SK-N-SH (cell line): ENCODE measurements at regions not wholly inside any gene's neighbourhood (a gene's known extent, or its start where the extent isn't known, plus 50 kb on each side); places are given as distances from the start of the nearest gene placed in this dataset.

Experiments used
- CTCF ChIP-seq: fragments of 200-600 bp; sonication (generic); IDR thresholded peaks from 2 replicates; pipeline ENCODE4 v1.6.1; 2017; ENCODE audit warnings: antibody characterized with exemption, mild to moderate bottlenecking, moderate library complexity
- EP300 ChIP-seq, 2 experiments: IDR thresholded peaks; 2 replicates each; pipeline versions ENCODE4 v1.4.0 to v1.6.1; 2012; ENCODE audit warnings: borderline replicate concordance in 1 of 2, low read depth in 1 of 2, low read length in 1 of 2
- NFIC ChIP-seq: IDR thresholded peaks from 2 replicates; pipeline ENCODE4 v1.4.0; 2012; ENCODE audit warnings: borderline replicate concordance
- NRF1 ChIP-seq: IDR thresholded peaks from 2 replicates; pipeline ENCODE4 v1.6.1; 2012; ENCODE audit warnings: low read depth, mild to moderate bottlenecking, low read length
- POLR2AphosphoS5 ChIP-seq: IDR thresholded peaks from 2 replicates; pipeline ENCODE4 v1.6.1; 2012; ENCODE audit warnings: low read depth, low read length
- RAD21 ChIP-seq: IDR thresholded peaks from 2 replicates; pipeline ENCODE4 v1.6.1; 2012; ENCODE audit warnings: mild to moderate bottlenecking, low read length
- RFX5 ChIP-seq: IDR thresholded peaks from 2 replicates; pipeline ENCODE4 v1.6.1; 2012; ENCODE audit warnings: mild to moderate bottlenecking, improper control_type of control experiment, low read length
- SIN3A ChIP-seq: IDR thresholded peaks from 2 replicates; pipeline ENCODE4 v1.6.1; 2012; ENCODE audit warnings: low read depth, mild to moderate bottlenecking, low read length, moderate library complexity, borderline replicate concordance
- TCF12 ChIP-seq: IDR thresholded peaks from 2 replicates; pipeline ENCODE4 v1.4.0; 2012
- TEAD4 ChIP-seq: IDR thresholded peaks from 2 replicates; pipeline ENCODE4 v1.4.0; 2012; ENCODE audit warnings: mild to moderate bottlenecking, borderline replicate concordance; ENCODE audit not compliant: insufficient read depth
- USF2 ChIP-seq: fragments of 150-350 bp; IDR thresholded peaks from 2 replicates; pipeline ENCODE4 v1.6.1; 2017; ENCODE audit warnings: antibody characterized with exemption, low read length, low read depth, borderline replicate concordance
- YY1 ChIP-seq: IDR thresholded peaks from 2 replicates; pipeline ENCODE4 v1.4.0; 2012; ENCODE audit warnings: low read depth, mild to moderate bottlenecking
- ZBTB33 ChIP-seq: IDR thresholded peaks from 2 replicates; pipeline ENCODE4 v1.4.0; 2012; ENCODE audit warnings: low read depth, borderline replicate concordance

- no peak for TF ChIP-seq CTCF
- no peak for TF ChIP-seq NRF1
- no peak for TF ChIP-seq TEAD4
- no peak for TF ChIP-seq SIN3A
- TF ChIP-seq POLR2AphosphoS5: no peak
- no peak for TF ChIP-seq ZBTB33
- TF ChIP-seq NFIC: no peak
- no peak for TF ChIP-seq RAD21
- TF ChIP-seq USF2: no peak
- TF ChIP-seq EP300 (IDR thresholded peaks at IDR 0.05; ENCODE audit: borderline replicate concordance in 1 of 2, low read depth in 1 of 2, low read length in 1 of 2): no peak
- no peak for TF ChIP-seq RFX5
- no peak for TF ChIP-seq TCF12
- TF ChIP-seq YY1: no peak
Measured at GRCh38 chr10:114767986-114768821, 53.4 kb upstream of the FHIP2A start.
